GM19023 (cell line): ENCODE measurements at regions not wholly inside any gene's neighbourhood (a gene's known extent, or its start where the extent isn't known, plus 50 kb on each side); places are given as distances from the start of the nearest gene placed in this dataset.

Experiments
- ATAC-seq: cut with Tn5 transposase; IDR thresholded peaks from one replicate; pipeline ENCODE4 v1.9.1; 2021; ENCODE audit warnings: mild to moderate bottlenecking, moderate library complexity; ENCODE audit not compliant: unreplicated experiment

GRCh38 chr10:52440612-52441285, 126.7 kb downstream of the DKK1 start:
- ATAC-seq, result no peak

- no peak for ATAC-seq
Measured at GRCh38 chr10:52442576-52442975, 128.5 kb downstream of the DKK1 start.

- ATAC-seq, result no peak
Measured at GRCh38 chr10:52443419-52444388, 129.6 kb downstream of the DKK1 start.

GRCh38 chr10:52446391-52446790, 132.3 kb downstream of the DKK1 start:
- no peak for ATAC-seq

GRCh38 chr10:52447931-52448353, 133.9 kb downstream of the DKK1 start:
- no peak for ATAC-seq

- no peak for ATAC-seq
Measured at GRCh38 chr10:52450762-52451291, 136.7 kb downstream of the DKK1 start.

GRCh38 chr10:52451817-52452216, 137.7 kb downstream of the DKK1 start:
- ATAC-seq, result no peak

GRCh38 chr10:52452600-52453493, 138.8 kb downstream of the DKK1 start:
- no peak for ATAC-seq

GRCh38 chr10:52453501-52453900, 139.4 kb downstream of the DKK1 start:
- no peak for ATAC-seq

- ATAC-seq, result no peak
Measured at GRCh38 chr10:52454491-52454890, 140.4 kb downstream of the DKK1 start.

GRCh38 chr10:52455098-52455497, 141.0 kb downstream of the DKK1 start:
- no peak for ATAC-seq

GRCh38 chr10:52459097-52459496, 145.0 kb downstream of the DKK1 start:
- ATAC-seq, result no peak

- no peak for ATAC-seq
Measured at GRCh38 chr10:52463826-52464225, 149.7 kb downstream of the DKK1 start.

GRCh38 chr10:52464368-52465124, 150.5 kb downstream of the DKK1 start:
- ATAC-seq, result no peak

- no peak for ATAC-seq
Measured at GRCh38 chr10:52465202-52465601, 151.1 kb downstream of the DKK1 start.

GRCh38 chr10:52466464-52466863, 152.4 kb downstream of the DKK1 start:
- no peak for ATAC-seq

GRCh38 chr10:52469970-52470705, 156.1 kb downstream of the DKK1 start:
- ATAC-seq, result no peak

- ATAC-seq, result no peak
Measured at GRCh38 chr10:52472406-52473146, 158.5 kb downstream of the DKK1 start.

GRCh38 chr10:52474265-52474664, 160.2 kb downstream of the DKK1 start:
- ATAC-seq, result no peak
